Globus pallidus (tissue), 1 donor: ENCODE measurements at regions not wholly inside any gene's neighbourhood (a gene's known extent, or its start where the extent isn't known, plus 50 kb on each side); places are given as distances from the start of the nearest gene placed in this dataset.
A peak's percentile ranks its signal among the peaks of the same experiment; 100 is the strongest.
"Not testable (repeated sequence)": the region's sequence is repeated elsewhere in the genome, so short reads cannot be mapped to it uniquely, and the experiment has no call there.

Experiments
- DNase-seq: peaks from one replicate; pipeline ENCODE4 v3.0.0-alpha.2; 2015; ENCODE audit warnings: low spot score

DNA sequence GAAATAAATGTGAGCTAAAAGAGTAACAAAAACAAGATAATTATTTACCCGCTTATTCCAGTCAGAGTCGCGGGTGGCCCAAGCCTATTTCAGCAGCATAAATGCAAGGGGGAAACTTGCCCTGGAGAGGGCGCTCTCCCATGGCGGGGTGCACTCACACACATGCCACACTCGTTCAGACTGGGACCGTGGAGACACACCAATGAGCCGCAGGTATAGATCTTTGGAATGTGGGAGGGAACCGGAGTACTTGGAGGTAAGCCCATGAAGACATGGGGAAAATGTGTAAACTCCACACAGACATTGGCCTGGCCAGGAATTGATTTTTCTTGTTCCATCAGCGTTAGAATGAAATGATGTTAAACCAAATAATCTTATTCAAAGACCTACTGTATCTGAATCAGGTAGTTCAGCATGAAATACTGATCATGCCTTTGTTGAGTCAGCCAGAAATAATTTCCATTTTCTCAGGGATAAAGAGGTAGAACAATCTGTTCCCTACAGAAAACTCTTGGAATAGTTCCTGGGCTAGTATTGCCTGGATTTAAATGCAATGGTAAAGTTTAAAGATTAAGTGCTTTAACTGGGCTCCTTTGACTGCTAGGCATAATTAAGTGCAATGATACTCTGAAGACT, 191.5 kb downstream of the MCHR2 start:
- DNase-seq, result no peak

GRCh38 chr6:99808992-99809391, 185.0 kb downstream of the MCHR2 start:
- no peak for DNase-seq

DNA sequence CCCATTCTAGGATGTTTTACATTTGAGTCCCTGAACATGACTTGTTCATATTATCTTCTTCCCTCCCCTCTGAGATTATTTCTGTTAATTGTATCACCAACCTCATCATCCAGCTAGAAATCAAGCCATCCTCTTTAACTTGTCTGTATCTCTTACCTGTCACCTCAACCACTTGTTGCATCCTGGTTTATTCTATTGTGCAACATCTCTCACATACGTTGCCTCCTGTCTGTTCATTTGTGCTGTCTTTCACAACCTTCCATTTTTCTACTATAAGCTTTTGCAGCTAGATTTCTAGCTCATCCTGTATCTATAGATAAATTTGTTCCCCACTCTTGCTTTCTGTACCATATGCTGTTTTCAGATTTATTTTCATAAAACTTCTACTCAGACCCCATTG, 183.7 kb downstream of the MCHR2 start:
- DNase-seq, result no peak

- DNase-seq, result no peak
Observed at GRCh38 chr6:99810942-99811620, 182.9 kb downstream of the MCHR2 start.

DNA sequence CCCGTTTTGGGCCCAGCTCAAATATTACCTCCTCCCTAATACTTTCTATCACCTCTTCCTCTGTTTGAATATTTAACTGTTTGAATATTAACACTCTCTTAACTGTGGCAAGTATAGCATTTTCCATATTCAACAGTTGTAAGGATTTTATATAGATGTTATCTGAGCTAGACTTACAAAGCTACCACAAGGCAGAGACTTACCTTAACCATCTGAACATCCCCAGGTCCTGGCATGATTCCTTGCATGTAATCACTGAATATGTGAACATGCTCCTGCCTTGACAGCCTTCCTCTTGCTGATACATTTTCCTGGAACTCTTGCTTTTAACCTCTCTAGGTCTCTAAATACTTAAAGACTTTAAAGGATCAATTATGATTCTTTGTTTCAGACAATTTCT, 182.4 kb downstream of the MCHR2 start:
- DNase-seq, result no peak

GRCh38 chr6:99813565-99813964, 180.5 kb downstream of the MCHR2 start:
- DNase-seq, result no peak

DNA sequence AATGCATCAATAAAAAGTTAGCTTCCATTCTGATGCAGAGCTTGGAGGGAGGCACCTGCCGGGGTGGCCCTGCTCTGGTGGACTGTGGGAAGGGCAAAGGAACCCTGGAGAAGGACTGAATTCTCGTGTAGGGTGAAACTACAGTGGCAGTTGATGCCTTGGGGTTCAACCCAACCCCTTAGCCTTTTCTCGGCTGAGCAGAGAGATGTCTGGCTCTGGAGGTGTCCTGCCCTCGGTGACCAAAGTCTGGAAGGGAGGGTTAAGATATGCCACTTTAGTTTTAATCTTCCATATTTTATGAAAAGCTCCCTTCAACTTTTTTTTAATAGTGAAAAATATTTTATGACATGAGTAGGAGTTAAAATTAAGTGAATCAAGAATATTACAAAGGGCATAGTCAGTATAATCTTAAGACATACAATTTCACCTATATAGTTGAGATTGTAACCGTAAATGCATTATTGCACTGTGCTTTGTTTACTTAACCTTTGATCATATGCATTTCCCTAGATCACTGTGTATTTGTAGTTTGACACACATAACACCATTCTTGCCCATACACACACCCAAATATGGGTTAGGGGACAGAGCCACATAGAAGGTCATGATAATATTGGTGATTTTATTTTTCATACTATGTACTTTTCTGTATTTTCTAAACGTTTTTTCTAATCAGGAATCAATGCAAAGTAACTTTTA, 179.6 kb downstream of the MCHR2 start:
- no peak for DNase-seq

- DNase-seq, result no peak
Observed at GRCh38 chr6:99816795-99817194, 177.2 kb downstream of the MCHR2 start.

GRCh38 chr6:99818161-99818560, 175.9 kb downstream of the MCHR2 start:
- no peak for DNase-seq

DNA sequence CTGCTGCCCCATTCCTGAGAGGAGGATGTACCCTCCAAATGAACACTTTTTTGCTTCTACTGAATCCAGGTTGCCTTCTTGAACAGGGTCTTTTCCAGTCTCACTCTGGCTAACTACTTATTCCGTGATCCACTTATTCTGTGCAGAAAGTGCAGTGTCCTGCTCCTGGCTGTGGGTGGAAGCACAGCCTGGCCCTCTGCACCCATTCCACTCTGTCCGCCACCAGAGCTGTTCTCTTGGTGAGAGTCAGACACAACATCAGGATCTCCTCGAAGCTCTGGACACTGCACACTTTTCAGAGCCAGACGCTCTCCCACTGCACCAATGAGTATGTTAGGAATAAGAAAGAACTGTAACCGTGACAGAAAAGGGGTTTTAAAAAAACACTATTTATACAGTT, 174.2 kb downstream of the MCHR2 start:
- no peak for DNase-seq

DNA sequence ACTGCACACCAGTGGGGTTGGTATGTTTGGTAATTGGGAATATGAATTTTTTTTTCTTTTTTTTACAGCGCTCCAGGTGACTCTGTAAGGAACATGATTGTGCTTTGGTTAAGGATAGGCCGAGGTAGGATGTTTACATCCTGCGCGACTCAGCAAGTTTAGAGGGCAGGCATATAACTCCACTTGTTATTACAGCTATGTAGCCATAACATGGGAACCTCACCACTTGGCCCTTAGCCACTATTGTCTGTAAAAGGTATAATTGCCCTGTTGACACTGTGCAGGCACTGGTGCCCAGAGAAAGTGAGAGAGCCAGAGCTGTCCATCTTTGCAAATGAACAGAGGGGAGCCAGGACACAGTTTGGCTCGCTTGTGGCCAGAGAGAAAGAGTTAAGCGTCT, 172.9 kb downstream of the MCHR2 start:
- no peak for DNase-seq

DNA sequence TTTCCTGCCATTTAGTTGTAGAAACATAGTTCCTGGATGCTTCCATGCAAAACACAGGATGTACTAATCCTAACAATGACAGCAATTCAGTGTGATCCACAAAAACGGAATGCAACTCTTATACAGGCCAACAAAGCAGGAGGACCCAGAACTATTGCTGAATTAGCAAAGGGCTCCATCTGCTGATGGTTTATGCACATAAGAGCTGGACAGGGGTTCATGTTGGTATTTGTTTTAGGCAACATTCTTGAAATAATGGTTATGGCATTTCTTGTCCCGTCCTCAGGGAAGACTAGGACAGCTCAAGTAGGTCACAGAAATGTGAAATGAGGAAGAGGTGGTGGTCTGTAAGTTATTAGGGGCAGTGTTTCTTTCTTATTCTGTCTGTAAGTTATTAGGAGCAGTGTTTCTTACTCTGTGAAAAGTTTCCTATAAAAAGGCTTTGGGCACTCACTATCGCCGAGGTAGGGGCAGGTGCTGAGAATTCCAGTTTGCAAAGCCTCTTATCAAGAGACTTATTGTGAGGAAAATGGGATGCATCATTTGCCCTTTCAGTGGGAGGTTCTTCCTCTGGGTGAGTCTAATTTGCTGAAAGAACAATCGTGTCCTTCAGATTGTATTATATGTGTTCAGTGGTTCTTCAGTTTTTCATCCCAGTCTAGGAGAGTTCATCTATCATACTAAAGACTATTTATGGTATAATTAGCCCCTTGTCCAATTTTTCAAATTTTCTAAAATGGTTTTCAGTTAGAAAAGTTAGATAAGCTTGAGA, 171.1 kb downstream of the MCHR2 start:
- peak; percentile 45 for DNase-seq

GRCh38 chr6:99823513-99824235, 170.3 kb downstream of the MCHR2 start:
- not testable (repeated sequence) for DNase-seq

GRCh38 chr6:99833034-99833433, 161.0 kb downstream of the MCHR2 start:
- DNase-seq, result no peak

GRCh38 chr6:99836471-99836870, 157.6 kb downstream of the MCHR2 start:
- no peak for DNase-seq

DNA sequence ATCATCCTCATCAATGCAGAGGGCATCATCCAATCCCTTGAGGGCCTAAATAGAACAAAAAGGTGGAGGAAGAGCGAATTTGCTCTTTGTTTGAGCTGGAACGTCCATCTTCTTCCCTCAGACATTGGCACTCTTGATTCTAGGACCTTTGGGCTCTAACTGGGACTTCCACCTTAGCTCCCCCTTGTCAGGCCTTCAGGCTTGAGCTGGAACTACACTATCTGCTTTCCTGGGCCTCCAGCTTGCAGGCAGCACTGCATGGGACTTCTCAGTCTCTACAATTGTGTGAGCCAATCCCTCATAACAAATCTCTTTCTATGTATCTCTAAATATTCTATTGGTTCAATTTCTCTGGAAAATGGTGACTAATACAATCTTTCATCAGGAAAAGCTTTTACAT, 155.4 kb downstream of the MCHR2 start:
- DNase-seq, result no peak

DNA sequence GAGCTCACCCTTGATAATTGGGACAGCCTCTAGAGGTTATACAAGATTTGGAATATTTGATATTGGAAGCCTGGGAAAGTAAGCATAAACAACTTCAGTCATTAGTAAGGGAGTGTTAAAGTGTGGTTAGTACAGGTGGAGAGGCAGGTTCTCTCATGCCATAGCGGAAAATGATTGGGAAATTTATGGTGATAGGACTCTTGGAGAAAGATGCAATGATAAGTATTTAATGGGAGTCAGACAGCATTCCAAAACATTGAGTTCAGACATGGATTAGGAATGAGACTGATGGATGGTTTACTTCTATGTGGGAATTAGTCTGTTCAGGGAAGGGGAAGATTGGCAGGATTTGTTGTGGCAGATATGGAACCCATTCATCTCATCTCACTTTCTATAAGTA, 152.7 kb downstream of the MCHR2 start:
- no peak for DNase-seq

DNA sequence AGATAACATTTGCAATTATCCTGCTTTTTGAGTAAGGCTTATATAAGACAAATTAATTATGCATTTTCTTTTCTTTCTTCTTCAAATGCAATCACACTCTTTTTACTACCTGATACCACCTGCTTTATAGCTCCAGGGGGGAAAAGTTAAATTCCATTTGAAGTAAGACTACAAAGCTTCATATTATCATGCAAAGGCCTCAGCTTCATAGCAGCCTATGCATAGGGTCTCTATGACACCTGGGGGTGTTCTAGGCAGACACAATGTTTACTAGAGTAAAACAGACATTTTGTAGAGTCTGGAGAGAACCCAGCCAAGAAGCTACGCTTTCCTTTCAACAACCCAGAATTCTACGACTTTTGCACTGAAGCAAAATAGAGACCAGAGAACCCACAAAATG, 148.0 kb downstream of the MCHR2 start:
- DNase-seq, result no peak

DNA sequence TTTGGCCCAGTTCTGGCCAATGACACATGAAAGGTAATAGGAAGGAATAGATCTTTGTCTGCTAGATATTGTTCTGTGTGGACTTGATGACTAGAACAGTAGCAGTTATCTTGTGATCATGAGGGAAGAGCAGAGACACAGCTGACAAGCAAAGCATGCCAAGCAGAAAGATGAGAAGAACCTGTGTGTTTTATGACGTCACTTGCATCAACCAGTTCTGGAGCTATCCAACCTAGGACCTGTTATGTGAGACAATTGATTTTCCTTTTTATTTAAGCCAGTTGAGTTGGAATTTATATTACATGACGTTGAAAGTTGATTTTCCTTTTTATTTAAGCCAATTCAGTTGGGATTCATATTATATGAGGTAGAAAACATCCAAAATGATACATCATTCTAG, 143.2 kb downstream of the MCHR2 start:
- DNase-seq, result no peak

DNA sequence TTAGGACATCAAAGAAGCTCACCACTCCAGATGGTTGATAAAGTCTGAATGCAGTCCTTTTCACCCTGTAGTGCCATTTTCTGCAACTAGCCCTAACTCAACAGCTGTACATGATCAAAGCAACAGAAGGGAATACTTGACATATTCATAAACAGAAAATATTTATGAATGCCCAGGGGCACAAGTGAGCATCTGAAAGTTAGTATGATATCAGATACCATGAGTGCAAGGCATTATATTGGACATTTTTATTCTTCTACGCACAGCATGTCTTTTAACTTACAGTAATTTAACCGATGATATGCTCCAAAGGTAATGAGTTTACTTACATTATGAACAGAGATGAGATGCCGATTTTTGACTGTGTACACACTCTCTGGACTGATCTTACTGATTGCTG, 142.0 kb downstream of the MCHR2 start:
- no peak for DNase-seq

DNA sequence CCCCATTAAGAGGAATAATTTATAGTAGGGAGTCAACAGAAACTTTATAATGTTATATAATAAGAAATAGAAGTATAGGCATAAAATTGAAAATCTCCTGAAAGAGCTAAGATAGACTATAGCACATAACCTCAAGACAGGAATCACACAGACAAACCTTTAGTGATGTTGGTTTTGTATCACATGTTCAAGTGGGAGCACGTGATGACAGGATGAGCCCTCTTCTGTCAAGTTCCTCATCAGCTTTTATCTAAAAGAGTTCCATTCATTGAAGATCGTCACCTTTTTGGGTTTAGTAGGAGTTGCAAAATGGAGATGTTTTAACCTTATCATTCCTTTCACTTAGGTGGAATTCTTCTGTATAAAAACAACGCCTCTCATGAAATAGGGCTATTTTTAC, 127.0 kb downstream of the MCHR2 start:
- no peak for DNase-seq

- peak; percentile 54 for DNase-seq
Observed at GRCh38 chr6:99868074-99868702, 125.8 kb downstream of the MCHR2 start.
